ENCODE measurements at regions not wholly inside any gene's neighbourhood (a gene's known extent, or its start where the extent isn't known, plus 50 kb on each side); places are given as distances from the start of the nearest gene placed in this dataset.
"Not testable (repeated sequence)": the region's sequence is repeated elsewhere in the genome, so short reads cannot be mapped to it uniquely, and the experiment has no call there.

GRCh38 chr15:38994310-38994709 is 429.7 kb upstream of the RASGRP1 start:
- no peak overlapping the region for H3K4me3 Mint-ChIP-seq (ENCODE audit: low read depth)
- no peaks in the 10 kb centered on the region for H3K36me3 Mint-ChIP-seq (ENCODE audit: insufficient read depth)
- DNase-seq (ENCODE audit: low spot score, unreplicated experiment): no peak
- no peak for TF ChIP-seq CTCF (IDR thresholded peaks at IDR 0.05; ENCODE audit: unreplicated experiment)
- peaks cover 6% of the 10 kb centered on the region for H3K4me1 Mint-ChIP-seq (ENCODE audit: low read depth)
- H3K27me3 Mint-ChIP-seq: no peaks in the 10 kb centered on the region
- H3K27ac Mint-ChIP-seq: no peak overlapping the region
- no peaks in the 10 kb centered on the region for H3K9me3 Mint-ChIP-seq (ENCODE audit: low read depth)

GRCh38 chr15:38996111-38996631 is 431.6 kb upstream of the RASGRP1 start:
- Mint-ChIP-seq H3K27me3 (no peaks in the 10 kb centered on the region), H3K27ac (no peak overlapping the region)
- no peak for DNase-seq (ENCODE audit: low spot score, unreplicated experiment)

GRCh38 chr15:38997841-38998240 is 433.2 kb upstream of the RASGRP1 start:
- H3K4me1 Mint-ChIP-seq (ENCODE audit: low read depth): peaks cover 5% of the 10 kb centered on the region
- no peak overlapping the region for H3K4me3 Mint-ChIP-seq (ENCODE audit: low read depth)
- no peak for DNase-seq (ENCODE audit: low spot score, unreplicated experiment)
- H3K36me3 Mint-ChIP-seq (ENCODE audit: insufficient read depth): no peaks in the 10 kb centered on the region
- H3K27me3 Mint-ChIP-seq: no peaks in the 10 kb centered on the region
- no peak overlapping the region for H3K27ac Mint-ChIP-seq
- peaks cover 8% of the 10 kb centered on the region for H3K9me3 Mint-ChIP-seq (ENCODE audit: low read depth)
- TF ChIP-seq CTCF (IDR thresholded peaks at IDR 0.05; ENCODE audit: unreplicated experiment): no peak

More at GRCh38 chr15:38996111-38996631, 431.6 kb upstream of the RASGRP1 start:
- Mint-ChIP-seq H3K4me1 (ENCODE audit: low read depth) (peaks cover 6% of the 10 kb centered on the region), H3K4me3 (ENCODE audit: low read depth) (no peak overlapping the region), H3K36me3 (ENCODE audit: insufficient read depth) (no peaks in the 10 kb centered on the region), H3K9me3 (ENCODE audit: low read depth) (peaks cover 3% of the 10 kb centered on the region)
- TF ChIP-seq CTCF (IDR thresholded peaks at IDR 0.05; ENCODE audit: unreplicated experiment): no peak

- no peak for DNase-seq (ENCODE audit: low spot score, unreplicated experiment)
- Mint-ChIP-seq H3K27me3 (no peaks in the 10 kb centered on the region), H3K9me3 (ENCODE audit: low read depth) (peaks cover 18% of the 10 kb centered on the region), H3K36me3 (ENCODE audit: insufficient read depth) (no peaks in the 10 kb centered on the region), H3K4me1 (ENCODE audit: low read depth) (no peaks in the 10 kb centered on the region), H3K4me3 (ENCODE audit: low read depth) (no peak overlapping the region), H3K27ac (no peak overlapping the region)
- TF ChIP-seq CTCF (IDR thresholded peaks at IDR 0.05; ENCODE audit: unreplicated experiment): no peak
These were observed 435.6 kb upstream of the RASGRP1 start for GRCh38 chr15:39000008-39000734.

GRCh38 chr15:39009740-39010139 is 445.1 kb upstream of the RASGRP1 start:
- Mint-ChIP-seq H3K4me3 (ENCODE audit: low read depth) (no peak overlapping the region), H3K27ac (no peak overlapping the region), H3K9me3 (ENCODE audit: low read depth) (peaks cover 48% of the 10 kb centered on the region), H3K36me3 (ENCODE audit: insufficient read depth) (peaks cover 2% of the 10 kb centered on the region), H3K27me3 (no peaks in the 10 kb centered on the region), H3K4me1 (ENCODE audit: low read depth) (no peaks in the 10 kb centered on the region)
- DNase-seq (ENCODE audit: low spot score, unreplicated experiment): no peak
- TF ChIP-seq CTCF (IDR thresholded peaks at IDR 0.05; ENCODE audit: unreplicated experiment): no peak

DNA sequence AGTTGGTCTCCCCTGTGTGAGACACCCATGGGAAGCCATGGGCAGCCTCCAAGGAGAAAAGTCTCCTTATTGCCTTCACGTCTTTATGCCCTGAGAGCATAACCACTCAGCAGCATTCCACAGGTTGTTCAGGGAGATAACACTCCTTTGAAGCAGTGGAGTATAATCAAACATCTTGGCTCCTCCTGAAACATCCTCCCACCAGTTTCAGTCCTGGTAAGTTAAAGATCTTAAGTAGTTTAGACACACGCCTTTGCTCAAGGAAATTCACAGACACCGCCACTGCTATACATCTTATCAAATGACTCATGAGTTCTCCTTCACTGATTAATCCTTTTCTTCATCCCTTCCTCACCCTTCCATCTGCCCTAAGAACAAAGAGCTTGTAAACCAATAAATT is 446.5 kb upstream of the RASGRP1 start:
- DNase-seq (ENCODE audit: low spot score, unreplicated experiment); H3K4me1 Mint-ChIP-seq (ENCODE audit: low read depth); H3K4me3 Mint-ChIP-seq (ENCODE audit: low read depth); H3K27ac Mint-ChIP-seq; H3K27me3 Mint-ChIP-seq; H3K36me3 Mint-ChIP-seq (ENCODE audit: insufficient read depth): not testable (repeated sequence)
- H3K9me3 Mint-ChIP-seq (ENCODE audit: low read depth): peaks cover 44% of the 10 kb centered on the region

All from progenitor cell of endocrine pancreas (in vitro differentiated cells).